IPS DF 19.7 (cell line): ENCODE measurements at regions not wholly inside any gene's neighbourhood (a gene's known extent, or its start where the extent isn't known, plus 50 kb on each side); places are given as distances from the start of the nearest gene placed in this dataset.

ENCODE experiments used
- DNase-seq: peaks from one replicate; pipeline ENCODE4 v3.0.0-alpha.2; 2013; ENCODE audit warnings: low read depth, low spot score

- no peak for DNase-seq
These were observed 193.7 kb upstream of the DIO3 start for GRCh38 chr14:101367421-101368261.

- DNase-seq = no peak
These were observed 192.7 kb upstream of the DIO3 start for GRCh38 chr14:101368629-101369028.

GRCh38 chr14:101369194-101369915 lies 191.9 kb upstream of the DIO3 start:
- DNase-seq = no peak

GRCh38 chr14:101369916-101370592 lies 191.2 kb upstream of the DIO3 start:
- DNase-seq = no peak

- no peak for DNase-seq
These were observed 190.4 kb upstream of the DIO3 start for GRCh38 chr14:101370593-101371569.

- DNase-seq = no peak
These were observed 189.2 kb upstream of the DIO3 start for GRCh38 chr14:101371799-101372793.

GRCh38 chr14:101372894-101373620 lies 188.2 kb upstream of the DIO3 start:
- DNase-seq = no peak

- no peak for DNase-seq
These were observed 187.5 kb upstream of the DIO3 start for GRCh38 chr14:101373690-101374295.

GRCh38 chr14:101374373-101375338 lies 186.6 kb upstream of the DIO3 start:
- no peak for DNase-seq

- no peak for DNase-seq
These were observed 184.2 kb upstream of the DIO3 start for GRCh38 chr14:101377069-101377468.

GRCh38 chr14:101379842-101380241 lies 181.5 kb upstream of the DIO3 start:
- DNase-seq = no peak

GRCh38 chr14:101380512-101380911 lies 180.8 kb upstream of the DIO3 start:
- no peak for DNase-seq

- no peak for DNase-seq
These were observed 180.4 kb upstream of the DIO3 start for GRCh38 chr14:101380940-101381339.

GRCh38 chr14:101383737-101384338 lies 177.5 kb upstream of the DIO3 start:
- DNase-seq = no peak

- DNase-seq = no peak
These were observed 166.9 kb upstream of the DIO3 start for GRCh38 chr14:101394374-101394773.

GRCh38 chr14:101395779-101396178 lies 165.5 kb upstream of the DIO3 start:
- DNase-seq = no peak

- no peak for DNase-seq
These were observed 164.1 kb upstream of the DIO3 start for GRCh38 chr14:101397206-101397605.
